Epidermal melanocyte (primary cell): ENCODE measurements at regions not wholly inside any gene's neighbourhood (a gene's known extent, or its start where the extent isn't known, plus 50 kb on each side); places are given as distances from the start of the nearest gene placed in this dataset.

Source experiments
- DNase-seq: peaks from one replicate; pipeline ENCODE4 v3.0.0; 2011; ENCODE audit warnings: low spot score; ENCODE audit not compliant: insufficient read length

DNA sequence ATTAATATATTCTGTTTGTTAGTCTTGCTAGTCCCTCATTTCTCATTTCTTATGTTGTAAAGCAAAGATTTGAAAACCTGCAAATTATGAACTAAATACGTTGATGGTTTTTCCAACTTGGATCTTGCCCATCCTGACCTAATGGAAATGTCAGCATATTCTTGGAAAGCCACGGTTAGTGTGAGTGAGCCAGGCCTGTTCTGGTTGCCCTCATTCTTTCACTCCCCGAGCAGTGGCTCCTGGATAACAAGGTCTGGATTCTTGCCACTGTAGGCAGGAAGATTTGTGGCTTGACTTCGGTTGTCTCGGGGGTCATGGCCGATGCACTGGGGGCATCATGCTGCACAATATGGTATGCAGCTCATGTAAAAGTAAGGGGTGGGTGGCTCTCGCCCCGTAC lies 359.1 kb downstream of the MEIS1 start:
- no peak for DNase-seq

DNA sequence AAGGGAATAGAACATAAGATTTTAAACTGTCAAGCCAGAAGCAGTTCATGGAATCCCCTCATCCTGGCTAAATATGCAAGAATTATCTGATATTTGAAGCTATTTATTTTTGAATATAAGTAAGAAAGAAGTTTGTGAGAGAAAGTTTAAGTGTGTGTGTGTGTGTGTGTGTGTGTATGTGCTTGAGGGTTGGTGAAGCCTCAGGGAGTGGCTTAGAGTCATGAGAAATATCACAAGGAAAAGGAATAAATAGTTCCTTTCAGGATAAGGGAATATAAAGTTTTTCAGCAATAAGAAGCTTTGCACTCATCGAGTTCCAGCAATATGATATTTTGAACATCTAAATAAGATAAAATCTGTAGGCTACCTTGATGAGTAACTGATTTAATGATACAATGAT lies 359.6 kb downstream of the MEIS1 start:
- DNase-seq = peak; percentile 71

DNA sequence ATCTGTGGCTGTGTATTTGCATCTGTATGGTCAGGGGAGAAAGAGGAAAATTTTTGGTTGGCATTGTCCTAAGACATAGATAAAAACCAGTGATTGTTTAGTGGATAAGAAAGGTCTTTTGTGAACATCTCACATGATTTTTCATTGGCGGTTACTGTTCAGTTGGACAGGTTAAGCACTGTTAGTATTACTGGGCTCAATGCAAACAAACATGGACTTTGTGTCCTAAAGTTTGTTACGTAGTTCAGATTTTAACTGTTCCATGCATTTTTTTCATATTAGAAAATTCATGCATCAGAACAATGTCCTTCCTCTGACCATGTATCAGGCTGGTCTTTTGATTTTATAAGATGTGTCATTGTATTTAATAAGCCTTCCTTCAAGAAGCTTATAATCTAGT lies 368.0 kb downstream of the MEIS1 start:
- no peak for DNase-seq

DNA sequence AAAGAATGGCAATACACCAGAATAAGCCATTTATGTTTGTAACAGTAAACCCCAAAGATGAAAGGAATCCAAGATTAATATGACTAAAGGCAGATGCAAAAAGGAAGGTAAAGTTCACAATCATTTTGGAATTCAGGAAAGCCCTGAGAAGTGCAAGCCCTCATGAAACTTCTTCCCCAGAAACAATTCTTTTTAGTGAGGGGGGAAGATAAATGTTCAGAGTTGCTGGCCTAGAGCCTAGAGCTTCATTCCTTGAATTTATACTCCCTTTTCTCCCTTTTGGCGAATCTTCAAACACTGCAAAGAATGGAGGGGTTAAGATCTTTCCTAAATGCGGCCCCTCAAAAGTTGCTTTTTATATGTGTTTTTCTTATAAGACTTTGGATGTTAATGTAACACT lies 368.8 kb downstream of the MEIS1 start:
- no peak for DNase-seq

DNA sequence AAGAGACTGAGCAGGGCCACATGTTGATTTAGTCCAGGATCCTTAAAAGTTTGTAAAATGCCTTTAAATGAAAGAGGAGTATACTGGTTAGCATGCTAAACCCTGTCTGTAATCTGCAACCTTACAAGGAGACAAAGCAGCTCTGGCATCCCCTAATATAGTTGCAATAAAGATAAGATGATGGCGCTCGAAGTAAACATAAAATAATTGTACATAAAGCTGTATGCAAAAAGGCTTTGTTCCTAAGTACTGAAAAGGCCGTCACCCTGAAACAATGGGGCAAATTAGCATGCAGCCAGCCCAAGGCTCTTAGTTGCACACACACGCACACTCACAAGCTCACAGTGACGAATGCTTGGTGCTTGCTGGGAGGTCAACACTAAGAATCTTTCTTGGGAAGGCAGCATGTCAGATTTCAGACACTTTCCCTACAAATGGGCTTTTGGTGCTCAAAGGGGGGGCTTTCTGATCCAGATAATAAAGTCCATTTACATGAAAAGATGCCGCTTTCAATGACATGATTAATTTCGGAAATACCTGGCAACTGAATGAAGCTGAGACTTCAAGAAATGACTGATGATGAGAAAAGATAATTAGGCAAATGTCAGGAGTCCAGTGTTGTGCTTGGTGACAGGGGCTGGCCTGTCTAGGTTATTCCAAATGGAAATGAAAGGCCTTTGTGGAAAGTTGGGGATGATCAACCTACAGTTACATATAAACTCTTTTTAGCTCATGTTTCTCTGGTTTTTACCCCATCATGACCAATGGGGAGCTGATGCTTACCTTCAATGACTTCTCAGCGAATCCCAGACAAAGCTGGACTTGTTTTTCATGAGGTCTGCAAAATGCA lies 370.3 kb downstream of the MEIS1 start:
- DNase-seq = no peak

DNA sequence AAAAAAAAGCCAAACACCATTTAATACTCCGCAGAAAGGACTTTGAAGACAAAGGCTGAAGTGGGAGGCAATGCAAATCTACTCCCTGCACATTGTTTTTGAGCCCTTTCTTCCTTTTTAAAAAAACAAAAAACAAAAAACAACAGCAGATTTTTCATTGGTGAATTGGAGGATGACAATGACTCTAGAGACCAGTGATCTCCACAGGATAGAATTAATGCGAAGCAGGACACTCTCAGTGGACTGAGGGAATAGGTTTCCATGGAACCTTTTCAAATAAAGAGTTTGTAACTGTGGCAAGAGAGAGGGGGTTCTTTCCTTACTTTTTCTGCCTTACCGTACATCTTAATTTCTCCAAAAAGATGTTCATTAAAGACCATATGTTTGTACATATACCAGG lies 371.0 kb downstream of the MEIS1 start:
- no peak for DNase-seq

DNA sequence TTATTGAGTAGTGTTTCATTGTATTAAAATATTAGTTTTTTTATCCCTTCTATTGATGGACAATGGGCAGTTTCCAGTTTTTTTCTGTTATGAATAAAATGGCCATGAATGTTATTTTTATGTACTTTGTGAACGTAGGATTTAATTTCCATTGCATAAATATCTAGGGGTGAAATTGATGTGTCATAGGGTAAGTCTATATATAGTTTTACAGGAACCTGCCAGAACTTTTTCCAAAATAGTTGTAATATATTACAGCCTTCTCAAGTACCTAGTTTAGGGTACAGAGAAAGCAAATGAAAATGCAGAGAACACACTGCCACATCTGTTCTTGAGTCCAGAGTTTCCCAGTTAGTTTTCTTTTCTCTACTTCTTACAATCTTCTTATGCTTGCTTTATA lies 378.6 kb downstream of the MEIS1 start:
- DNase-seq = no peak

DNA sequence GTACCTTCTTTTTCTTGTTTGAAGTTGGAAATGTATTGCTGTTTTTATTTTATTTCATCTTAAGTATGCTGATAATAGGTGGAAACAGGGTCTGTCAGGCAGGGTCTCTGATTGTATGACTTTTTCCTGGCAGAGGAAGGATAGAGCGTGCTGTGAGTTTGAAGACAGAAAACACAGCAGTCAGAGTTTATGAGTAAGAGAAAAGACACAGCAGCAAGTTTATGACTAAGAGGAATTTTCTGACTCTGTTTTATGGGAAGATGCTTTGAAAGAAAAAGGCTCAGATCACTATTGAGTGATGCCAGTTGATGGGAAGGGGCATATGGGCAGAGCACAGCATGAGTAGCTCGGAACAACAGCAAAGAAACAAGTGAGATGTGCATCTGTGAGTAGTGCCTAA lies 379.1 kb downstream of the MEIS1 start:
- no peak for DNase-seq

DNA sequence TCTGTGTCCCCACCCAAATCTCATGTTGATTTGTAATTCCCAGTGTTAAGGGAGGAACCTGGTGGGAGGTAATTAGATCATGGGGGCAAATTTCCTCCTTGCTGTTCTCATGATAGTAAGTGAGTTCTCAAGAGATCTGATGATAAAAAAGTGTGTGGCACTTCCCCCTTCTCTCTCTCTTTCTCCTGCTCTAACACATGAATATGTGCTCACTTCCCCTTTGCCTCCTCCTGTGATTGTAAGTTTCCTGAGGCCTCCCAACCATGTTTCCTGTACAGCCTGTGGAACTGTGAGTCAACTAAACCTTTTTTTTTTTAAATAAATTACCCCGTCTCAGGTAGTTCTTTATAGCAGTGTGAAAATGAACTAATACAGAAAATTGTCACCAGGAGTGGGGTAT lies 380.0 kb downstream of the MEIS1 start:
- DNase-seq = no peak

DNA sequence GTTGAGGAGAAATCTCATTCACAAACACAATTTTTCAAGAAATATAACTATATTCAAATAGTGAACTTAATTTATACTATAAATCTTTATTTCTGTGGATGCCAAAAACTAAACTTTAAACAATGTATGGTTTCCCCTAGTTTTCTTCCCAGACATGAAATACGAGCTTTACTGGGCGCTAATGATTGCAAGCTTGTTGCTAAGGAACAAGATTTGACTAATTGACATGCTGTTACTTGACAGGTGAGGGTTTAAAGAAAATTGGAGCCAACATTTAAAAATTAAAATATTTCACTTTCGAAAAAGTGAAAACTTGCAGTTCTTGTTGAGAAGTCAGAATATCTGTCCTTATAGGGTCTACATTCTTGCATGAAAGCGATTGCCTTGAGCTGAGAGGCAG lies 381.0 kb downstream of the MEIS1 start:
- no peak for DNase-seq

DNA sequence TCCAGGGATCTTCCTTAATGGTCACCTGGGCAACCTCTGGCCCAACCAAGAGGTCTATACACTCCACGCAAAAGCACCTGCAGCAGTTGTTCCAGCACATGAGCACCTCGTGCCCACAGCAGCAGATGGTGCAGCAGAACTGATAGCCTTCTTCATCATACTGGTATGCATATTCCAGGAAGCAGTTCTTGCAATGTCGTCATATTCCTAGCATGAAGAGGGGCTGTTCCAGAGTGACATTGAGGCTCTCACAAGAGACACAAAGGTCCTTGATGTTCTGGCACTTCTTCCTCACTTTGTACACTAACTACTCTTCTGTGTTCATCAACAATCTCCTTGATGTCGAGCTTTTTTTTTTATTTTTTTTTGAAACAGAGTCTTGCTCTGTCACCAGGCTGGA lies 386.2 kb downstream of the MEIS1 start:
- DNase-seq = no peak

DNA sequence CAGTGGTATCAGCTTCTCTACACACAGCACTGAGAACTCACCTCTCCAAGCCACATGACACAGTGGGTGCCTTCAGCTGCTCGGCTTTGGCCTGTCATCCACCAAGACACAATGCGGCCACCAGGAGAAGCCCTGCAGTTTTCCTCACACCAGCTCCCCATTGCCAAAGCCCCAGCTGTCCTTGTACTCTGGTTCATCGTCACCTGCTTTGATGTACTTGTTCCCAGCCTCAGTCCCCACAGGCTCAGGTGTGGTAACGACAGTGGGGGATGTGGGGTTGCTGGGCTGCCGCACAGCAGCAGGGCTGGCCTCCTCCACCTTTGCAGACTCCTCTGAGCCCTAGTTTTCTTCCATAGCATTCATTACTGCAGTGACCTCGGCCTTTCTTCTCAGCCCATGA lies 387.3 kb downstream of the MEIS1 start:
- DNase-seq = no peak

DNA sequence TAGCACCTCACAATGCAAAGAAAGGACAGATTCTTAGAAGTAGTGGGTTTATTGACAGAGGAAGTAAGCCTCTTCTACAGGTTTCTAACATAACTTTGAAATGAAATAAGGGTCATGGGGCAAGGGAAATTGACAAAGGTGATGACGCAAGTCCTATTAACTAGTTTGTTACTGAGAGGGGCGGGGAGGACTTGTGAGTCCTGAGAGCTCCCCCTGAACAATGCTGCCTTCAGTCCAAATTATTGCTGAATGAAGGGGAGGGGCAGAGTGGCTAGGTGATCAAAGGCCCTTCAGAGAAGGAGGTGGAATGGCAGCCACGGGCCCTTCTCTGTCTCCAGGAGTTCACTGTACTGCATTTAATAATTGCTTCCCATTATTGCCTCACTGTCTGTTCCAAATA lies 390.0 kb downstream of the MEIS1 start:
- DNase-seq = no peak

DNA sequence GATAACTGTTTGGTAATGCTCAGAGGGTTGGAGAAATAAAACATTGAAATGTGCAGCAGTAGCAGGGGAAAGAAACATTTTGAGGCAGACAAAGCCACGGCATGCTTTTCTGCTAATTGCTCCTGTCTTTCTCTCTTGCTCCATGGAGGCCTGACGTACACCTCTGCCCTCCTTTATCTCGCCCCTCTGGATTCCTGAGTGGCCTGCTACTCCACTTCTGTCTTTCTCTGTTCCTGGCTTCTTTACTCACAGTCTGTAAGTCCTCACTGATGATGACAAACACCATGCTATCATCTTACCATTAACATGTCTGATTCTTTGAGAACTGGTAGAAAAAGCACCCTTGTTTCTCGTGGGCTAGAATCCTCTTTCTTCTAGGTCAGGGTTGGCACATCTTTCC lies 392.9 kb downstream of the MEIS1 start:
- DNase-seq = no peak

DNA sequence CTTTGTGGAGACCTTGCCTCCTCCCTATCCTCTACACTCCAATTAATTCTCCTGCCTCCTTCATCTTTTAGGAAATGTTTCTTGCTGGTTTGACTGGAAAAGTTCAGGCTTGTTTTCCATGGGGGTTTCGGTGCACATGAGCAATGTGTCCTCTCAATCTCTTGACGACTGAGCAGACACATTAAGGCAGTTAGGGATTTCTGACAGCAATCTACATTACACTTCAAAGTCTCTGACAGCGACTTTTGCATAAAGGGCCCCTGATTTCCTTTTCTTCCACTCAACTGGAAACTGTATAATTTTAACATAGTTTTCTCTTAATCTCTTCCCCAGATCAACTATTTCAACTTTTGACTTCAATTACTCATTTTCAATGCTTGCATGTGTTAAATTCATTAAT lies 394.0 kb downstream of the MEIS1 start:
- DNase-seq = no peak

DNA sequence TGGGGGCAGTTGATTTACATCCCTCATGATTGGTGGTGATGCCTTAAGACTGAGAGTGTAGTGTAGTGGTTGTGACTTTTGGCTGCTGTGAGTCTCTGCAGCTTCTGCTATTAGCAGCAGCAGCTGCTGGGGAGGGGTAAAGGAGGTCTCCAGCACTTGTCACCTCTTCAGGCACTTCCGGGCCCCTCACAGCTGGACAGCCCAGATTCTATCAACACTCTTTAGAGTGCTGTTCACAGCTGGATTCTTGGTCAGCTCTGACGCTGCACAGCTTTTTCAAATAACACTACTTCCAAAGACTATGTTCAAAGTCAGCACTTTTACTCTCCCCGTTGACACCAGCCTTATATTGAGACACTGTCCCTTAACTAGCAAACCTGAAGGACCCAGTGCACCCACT lies 396.0 kb downstream of the MEIS1 start:
- DNase-seq = no peak

DNA sequence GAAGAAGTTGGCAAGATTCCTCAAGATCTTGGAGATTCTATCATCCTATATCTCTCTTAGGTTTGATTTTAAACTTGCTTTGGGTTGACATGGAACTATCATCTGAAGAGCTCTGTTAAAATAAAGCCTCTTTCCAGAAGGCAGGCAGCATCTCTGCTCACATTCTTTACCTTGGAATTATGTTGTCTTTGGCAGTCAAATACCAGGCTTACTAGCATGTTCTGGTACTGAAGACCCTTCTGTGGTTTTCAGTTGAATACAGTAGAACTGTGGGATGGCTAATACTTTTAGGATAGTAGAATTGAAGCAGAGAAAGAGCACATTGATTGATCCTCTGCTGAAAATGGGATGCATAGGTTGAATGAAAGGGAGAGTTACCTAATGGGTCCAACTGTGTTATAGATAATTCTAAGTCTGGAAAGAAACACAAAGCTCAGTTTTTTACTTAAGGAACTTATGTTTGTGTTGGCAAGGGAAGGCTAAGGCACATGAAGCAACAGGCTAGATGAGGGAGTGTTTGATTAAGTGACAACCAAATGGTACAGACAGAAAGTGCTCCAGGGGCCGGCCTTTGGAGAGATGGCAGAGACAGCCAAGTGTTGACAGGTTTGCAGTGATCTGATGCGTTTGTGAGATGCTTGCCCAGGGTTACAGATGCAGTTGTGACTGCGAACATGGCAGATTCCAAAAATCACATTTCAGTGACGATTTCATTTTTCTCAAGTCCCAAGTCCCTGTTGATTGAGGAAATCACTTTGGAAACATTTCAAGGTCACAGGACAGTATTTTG lies 397.9 kb downstream of the MEIS1 start:
- DNase-seq = no peak

DNA sequence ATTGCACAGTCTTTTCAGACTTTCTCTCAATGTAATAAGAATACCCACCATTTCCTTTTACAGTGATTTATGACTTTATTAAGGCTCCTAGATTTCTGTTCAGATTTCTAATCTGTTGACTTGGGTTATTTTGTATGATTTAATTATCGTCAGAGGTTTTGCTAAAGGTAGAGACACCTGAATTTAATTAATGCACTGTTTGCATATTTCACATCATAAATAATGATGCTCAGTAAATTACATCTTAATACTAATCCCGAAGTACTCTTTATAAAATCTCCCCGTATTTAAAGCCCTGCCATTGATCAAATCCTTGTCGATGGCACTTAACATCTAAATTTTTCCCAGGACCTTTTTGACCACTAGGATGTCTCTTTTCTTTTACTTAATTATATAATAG lies 399.9 kb downstream of the MEIS1 start:
- DNase-seq = no peak

DNA sequence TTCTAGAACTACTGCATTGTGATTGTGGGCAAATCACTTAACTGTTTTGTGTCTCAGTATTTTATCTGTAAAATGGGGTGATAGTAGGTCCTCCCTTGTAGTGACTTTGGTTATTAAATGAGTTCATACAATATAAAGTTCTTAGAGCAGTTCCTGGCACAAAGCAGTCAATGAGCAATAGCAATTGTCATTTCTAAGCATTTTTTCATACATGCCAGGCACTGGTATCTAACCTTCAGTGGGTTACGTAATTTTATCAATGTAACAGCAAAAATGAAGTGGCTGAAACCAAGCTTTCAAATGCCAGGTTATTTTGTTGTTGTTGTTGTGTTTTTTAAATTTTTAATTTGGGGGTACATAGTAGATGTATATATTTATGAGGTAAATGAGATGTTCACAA lies 401.9 kb downstream of the MEIS1 start:
- DNase-seq = no peak

DNA sequence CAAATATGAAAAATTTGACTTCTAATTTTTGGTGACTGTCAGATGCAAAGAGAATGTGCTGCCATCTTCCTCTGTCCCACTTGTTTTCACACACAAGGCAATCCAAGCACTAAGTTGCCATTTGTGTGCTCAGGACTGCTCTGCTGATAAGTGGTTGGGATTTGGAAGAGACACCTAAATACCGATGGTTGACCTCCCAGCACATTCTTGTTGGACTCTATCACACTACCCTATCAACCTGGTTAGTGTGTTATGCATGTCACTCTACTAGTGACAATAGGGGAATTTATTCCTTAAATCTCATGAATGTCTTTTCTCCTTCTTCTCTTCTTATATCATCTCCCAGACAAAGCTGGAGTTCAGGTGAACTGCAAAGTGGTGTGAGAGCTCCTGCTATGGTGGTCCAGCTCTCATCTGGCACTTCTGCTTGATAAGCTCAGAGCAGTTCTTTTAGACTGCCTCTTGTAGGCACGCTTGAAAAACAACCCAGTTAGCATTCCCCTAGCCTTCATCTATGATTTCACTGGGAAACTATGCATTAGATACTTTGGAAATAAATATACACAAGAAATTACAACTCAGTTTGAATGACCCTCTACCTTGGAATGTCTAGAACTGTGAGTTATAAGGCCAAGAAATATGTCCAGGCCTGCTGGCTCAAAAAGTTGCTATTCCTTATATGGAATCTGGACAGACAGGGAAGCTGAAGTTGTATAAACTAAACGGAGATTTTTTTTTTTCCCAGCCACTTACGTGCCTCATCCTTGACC lies 404.8 kb downstream of the MEIS1 start:
- DNase-seq = peak; percentile 41

DNA sequence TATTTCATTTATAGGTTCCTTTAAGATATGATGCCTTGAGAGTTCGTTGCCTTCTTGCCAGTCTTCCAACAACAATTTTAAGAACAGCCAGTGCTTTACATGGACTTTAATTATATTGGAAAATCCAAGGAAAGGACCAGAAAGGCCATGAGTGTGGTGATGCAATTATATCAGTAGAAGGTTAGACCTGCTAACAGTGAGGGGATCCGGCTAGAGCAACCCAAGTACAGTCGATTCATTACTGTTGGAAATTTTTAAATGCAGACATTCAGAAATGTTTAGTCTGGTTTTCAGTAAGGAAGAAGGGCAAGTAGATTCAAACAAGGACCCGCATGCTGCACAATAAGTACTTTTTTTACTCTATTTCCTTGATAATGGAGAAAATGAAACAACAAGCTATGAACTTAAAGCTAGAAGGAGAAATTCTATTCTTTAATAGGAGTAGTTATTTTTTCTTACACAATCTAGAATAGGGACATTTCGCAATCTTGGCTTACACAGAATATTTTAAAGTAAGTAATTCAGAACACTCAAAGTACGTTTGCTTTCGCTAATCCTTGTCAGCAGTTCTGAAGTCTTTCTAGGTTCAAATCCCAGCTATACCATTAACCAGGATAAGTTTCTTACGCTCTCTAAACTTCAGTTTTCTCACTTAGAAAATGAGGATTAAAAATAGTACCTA lies 405.5 kb downstream of the MEIS1 start:
- DNase-seq = no peak

DNA sequence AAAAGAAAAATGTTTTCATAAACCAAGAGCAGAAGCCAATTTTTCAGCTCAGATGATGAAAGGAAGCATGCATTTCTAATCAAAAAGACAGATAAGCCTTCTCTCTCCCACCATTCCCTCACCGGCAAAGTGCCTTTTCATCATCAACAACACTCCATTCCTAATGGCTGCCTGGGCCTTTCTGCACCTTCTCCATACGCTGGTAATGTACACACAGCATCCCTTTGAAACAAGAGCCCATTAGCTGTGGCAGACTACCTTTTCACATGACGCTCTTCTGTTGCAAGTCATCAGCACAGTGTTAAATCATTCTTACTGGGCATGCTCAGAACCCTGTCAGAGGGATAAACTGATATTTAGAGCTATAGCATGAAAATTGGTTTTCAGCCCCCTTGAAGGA lies 408.9 kb downstream of the MEIS1 start:
- no peak for DNase-seq
